ENCODE measurements at regions not wholly inside any gene's neighbourhood (a gene's known extent, or its start where the extent isn't known, plus 50 kb on each side); places are given as distances from the start of the nearest gene placed in this dataset.

GRCh38 chr4:117429061-117429460 is 343.7 kb upstream of the TRAM1L1 start:
- no peak for TF ChIP-seq CTCF (IDR thresholded peaks at IDR 0.05)
- TF ChIP-seq POLR2A (IDR thresholded peaks at IDR 0.05): no peak
- TF ChIP-seq POLR2AphosphoS5 (IDR thresholded peaks at IDR 0.05): no peak
- TF ChIP-seq EP300 (IDR thresholded peaks at IDR 0.05; ENCODE audit: low read depth): no peak

Measured in transverse colon (tissue), 4 donors.